Stimulated activated CD8-positive, alpha-beta memory T cell treated with anti-CD3 and anti-CD28 coated beads, Interleukin-12 subunit alpha, Interleukin-12 subunit beta, amount 100 ng/mL, for 24 hours (primary cell): ENCODE measurements at regions not wholly inside any gene's neighbourhood (a gene's known extent, or its start where the extent isn't known, plus 50 kb on each side); places are given as distances from the start of the nearest gene placed in this dataset.
"Not testable (repeated sequence)": the region's sequence is repeated elsewhere in the genome, so short reads cannot be mapped to it uniquely, and the experiment has no call there.

Source experiments
- DNase-seq: peaks from one replicate; pipeline ENCODE4 v3.0.0-alpha.2; 2020; ENCODE audit errors: extremely low read depth

GRCh38 chr3:127520993-127521392 is 69.5 kb downstream of the TPRA1 start:
- DNase-seq, result no peak

GRCh38 chr3:127518456-127519081 is 72.0 kb downstream of the TPRA1 start:
- no peak for DNase-seq

DNA sequence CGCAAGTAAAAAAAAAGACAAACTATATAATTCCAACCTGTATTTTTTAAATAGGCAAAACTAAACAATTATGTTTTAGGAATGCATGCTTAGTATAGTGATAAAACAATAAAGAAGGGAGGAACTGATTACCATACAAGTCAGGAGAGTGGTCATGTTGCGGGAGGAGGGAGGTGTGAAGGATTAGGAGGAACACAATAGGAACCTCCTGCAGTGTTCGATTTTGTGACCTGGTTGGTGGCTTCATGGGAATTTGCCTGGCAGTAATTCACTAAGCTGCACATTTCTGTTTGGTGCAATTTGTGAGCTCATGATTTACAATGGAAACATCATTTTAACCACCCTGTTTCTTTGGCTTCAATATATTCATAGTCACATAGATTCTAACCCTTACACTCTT is 78.3 kb downstream of the TPRA1 start:
- DNase-seq, result no peak

- DNase-seq, result no peak
These were observed 89.4 kb downstream of the TPRA1 start for GRCh38 chr3:127501177-127501576.

DNA sequence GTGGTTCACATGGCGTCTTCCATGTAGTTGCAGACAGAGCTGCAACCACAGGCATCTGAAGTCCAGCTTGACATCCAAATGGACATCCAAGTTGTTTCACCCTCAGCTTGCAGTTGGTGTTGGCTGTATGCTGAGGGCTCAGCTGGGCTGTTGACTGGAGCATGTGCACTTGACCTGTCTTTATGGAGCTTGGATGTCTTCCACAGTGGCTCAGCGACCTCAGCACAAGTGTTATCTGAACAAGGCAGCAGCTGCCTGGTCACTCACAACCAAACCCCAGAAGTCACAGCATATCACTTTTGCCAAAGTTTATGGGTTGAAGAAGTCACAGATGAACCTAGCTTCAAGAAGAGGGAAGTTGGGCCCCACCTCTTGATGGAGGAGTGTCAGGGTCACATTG is 92.9 kb downstream of the TPRA1 start:
- DNase-seq, result no peak

DNA sequence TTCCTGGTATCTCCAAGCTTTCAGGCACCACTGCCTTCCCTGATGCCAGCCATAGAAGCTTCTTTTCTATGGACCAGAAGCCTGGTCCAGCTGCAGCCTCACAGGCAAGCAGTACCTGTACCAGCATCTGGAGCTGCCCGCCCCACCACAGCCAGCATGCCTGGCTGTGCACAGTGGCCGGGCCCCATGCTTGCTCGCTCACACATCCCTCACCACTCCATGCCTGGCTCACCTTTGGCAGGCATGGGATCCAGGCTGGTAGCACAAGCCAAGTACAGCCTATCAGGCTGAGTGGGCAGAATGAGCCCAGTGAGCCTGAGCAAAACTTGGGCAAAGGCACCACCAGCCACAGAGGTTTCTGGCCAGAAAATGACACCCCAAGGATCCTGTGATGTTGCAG is 93.4 kb downstream of the TPRA1 start:
- no peak for DNase-seq

DNA sequence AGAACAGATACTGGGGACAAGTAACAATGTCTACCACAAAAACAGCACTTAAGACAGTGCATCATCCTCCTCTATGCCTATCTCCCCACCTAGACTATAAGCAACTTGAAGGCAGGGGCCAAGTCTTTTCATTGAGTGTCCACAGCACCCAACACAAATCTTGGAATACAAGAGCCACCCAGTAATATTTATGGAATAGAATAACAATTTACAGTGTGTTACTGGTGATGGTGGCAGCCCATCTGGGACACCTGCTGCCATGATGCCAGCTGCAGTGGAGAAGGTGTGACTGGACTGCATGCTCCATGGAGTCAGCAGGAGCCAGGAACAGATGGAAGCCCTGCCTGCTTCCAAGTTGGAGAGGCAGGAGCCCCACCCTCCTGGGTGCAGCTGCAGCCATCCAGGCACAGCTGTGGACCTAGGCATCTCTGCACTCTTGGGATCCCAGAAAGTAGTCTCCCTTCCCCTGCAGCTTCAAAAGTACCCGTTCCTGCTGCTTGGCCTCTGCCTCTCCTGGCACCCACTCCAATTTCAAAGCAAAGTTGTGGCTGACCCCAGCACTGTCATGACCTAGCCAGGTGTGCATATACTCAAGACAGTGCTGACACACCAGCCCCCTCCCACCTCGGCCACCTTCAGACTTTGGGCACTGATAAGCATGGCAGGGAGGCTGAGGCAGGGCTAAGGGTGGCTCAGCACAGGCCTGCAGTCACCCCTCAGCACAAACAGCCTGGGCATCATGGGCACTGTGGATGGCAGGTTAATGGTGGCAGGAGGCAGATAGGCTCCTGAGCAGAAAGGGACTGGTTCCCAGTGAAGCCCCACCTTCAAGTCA is 94.5 kb downstream of the TPRA1 start:
- no peak for DNase-seq

DNA sequence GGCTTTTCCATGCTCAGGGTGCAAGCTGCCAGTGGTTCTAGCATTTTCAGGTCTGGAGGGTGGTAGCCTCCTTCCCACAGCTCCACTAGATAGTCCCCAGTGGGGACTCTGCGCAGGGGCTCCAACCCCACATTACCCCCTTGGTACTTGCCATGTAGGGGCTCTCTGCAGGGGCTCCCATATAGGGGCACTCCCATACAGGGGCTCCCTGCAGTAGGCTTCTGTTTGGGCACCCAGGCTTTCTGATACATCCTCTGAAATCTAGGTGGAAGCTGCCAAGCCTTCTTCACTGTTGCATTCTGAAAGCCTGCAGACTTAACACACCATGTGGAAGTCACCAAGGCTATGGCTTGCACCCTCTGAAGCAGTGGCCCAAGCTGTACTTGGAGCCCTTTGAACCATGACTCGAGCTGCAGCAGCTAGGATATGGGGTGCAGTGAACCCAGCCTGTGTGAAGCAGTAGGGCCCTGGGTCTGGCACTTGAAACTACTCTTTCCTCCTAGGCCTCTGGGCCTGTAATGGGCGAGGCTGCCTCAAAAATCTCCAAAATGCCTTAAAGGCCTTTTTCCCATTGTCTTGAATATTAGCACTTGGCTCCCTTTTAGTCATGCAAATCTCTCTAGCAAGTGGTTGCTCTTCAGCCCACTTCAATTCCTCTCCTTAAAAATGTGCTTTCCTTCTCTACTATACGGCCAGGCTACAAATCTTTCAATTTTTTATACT is 96.4 kb downstream of the TPRA1 start:
- DNase-seq, result no peak

DNA sequence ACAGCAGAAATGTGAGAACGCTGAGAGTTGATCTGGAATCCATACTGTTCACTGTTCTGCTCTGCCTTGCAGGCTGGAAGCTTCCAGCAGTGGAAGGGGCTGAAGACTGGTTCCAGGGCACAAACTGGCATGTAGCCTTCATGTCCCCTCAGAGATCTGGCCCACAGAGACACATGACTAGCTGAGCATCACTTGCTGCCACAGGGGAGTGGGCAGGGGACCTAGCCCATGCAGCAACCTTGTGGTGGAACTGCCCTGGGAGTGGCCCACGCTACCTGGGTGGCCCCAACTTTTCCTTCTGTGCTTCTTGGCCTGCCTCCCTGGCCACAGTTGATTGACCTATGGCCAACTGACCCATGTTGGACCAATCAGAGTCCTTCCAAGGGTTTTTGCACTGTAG is 98.1 kb downstream of the TPRA1 start:
- DNase-seq, result no peak

DNA sequence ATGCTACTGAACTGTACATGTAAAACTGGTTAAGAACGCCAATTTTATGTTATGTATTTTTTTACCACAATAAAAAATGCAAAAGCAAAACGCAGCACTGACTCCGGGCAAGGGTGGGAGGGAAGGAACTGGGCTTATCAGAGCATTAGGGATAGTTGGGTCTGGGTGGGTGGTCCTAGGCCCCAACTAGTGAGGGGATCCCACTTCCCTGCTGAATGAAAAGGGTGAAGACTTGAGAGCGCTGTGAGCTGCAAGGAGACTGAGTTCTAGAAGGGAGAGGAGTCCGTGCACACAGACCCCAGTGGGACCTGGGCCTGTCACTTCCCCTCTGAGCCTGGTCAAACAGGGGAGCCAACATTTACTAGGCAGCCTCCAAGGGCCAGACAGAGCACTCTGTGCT is 98.6 kb downstream of the TPRA1 start:
- DNase-seq, result no peak

GRCh38 chr3:127491323-127491722 is 99.2 kb downstream of the TPRA1 start:
- DNase-seq, result no peak

GRCh38 chr3:127491024-127491305 is 99.6 kb downstream of the TPRA1 start:
- not testable (repeated sequence) for DNase-seq

GRCh38 chr3:127490271-127491023 is 100.1 kb downstream of the TPRA1 start:
- DNase-seq, result no peak

GRCh38 chr3:127489357-127489756 is 101.2 kb downstream of the TPRA1 start:
- no peak for DNase-seq

- DNase-seq, result no peak
These were observed 101.8 kb downstream of the TPRA1 start for GRCh38 chr3:127488740-127489139.

- DNase-seq, result no peak
These were observed 102.3 kb downstream of the TPRA1 start for GRCh38 chr3:127488141-127488672.

GRCh38 chr3:127487196-127487595 is 103.3 kb downstream of the TPRA1 start:
- DNase-seq, result no peak

GRCh38 chr3:127486321-127486944 is 104.1 kb downstream of the TPRA1 start:
- no peak for DNase-seq

- DNase-seq, result no peak
These were observed 105.0 kb downstream of the TPRA1 start for GRCh38 chr3:127485396-127486170.

- DNase-seq, result no peak
These were observed 105.7 kb downstream of the TPRA1 start for GRCh38 chr3:127484601-127485388.
